NCI-H774 (cell line): ENCODE measurements at regions not wholly inside any gene's neighbourhood (a gene's known extent, or its start where the extent isn't known, plus 50 kb on each side); places are given as distances from the start of the nearest gene placed in this dataset.
"Not testable (repeated sequence)": the region's sequence is repeated elsewhere in the genome, so short reads cannot be mapped to it uniquely, and the experiment has no call there.

Source experiments
- DNase-seq: peaks from one replicate; lab custom pipeline; 2025; lab: John Stamatoyannopoulos, UW

DNA sequence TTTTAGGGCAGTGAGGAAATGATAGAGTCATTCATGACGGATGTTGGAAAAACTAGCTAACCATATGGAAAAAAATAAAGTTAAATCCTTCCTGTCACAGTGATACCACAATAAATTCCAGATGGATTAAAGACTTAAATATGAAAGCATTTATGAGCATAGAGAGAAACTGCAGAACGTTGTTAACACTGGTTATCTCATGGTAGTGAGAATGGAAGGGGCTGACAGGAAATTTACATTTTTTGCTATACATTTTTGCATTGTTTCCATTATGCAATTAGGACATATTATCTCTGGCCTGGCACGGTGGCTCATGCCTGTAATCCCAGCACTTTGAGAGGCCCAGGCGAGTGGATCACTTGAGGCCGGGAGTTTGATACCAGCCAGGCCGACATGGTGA is 130.5 kb upstream of the VOPP1 start:
- DNase-seq: not testable (repeated sequence)

DNA sequence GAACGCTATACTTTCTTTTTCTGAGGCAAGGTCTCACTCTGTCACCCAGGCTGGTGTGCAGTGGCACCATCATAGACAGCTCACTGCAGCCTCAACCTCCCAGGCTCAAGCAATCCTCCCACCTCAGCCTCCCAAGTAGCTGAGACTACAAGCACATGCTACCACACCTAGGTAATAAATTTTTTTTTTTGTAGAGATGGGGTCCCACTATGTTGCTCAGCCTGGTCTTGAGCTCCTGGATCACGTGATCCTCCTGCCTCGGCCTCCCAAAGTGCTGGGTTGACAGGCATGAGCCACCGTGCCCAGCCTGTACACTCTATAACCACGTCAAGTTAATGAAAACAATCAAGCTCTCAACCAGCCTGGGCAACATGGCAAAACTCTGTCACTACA is 127.1 kb upstream of the VOPP1 start:
- not testable (repeated sequence) for DNase-seq

DNA sequence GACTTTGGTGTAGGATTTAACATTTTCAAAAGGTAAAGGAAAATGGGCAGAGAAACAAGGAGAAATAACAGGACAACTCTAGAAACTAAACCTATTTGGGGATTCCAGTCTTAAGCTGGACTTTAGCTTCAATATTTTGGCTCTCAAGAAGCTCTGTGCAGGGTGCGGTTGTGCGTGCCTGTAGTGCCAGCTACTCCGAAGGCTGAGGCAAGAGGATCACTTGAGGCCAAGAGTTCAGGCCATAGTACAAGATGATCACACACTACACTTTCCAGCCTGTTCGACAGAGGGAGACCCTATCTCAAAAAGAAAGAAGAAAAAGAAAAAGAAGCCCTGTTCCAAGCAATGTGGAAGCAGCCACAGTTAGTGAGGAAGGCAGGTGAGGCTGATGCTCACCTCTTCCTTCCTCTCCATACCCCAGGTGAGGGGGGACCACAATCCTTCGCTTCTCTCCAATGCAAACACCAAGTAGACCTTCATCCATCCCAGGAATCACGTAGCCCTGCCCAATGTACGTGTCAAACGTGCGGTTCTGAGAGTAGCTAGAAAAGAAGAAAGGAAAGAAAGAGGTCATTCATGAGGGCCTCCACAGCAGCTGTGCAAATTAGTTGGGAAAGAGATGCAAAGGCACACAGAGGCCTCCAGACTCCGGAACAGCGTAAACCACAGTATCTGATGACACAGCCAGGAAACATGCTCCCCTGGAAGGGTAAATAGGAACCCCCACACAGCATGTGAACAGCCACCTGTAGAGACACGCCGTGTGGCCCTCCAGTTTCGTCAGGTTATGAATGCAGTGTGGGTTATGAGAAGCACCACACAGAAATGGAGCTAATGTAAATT is 126.5 kb upstream of the VOPP1 start:
- peak; percentile 93 for DNase-seq

DNA sequence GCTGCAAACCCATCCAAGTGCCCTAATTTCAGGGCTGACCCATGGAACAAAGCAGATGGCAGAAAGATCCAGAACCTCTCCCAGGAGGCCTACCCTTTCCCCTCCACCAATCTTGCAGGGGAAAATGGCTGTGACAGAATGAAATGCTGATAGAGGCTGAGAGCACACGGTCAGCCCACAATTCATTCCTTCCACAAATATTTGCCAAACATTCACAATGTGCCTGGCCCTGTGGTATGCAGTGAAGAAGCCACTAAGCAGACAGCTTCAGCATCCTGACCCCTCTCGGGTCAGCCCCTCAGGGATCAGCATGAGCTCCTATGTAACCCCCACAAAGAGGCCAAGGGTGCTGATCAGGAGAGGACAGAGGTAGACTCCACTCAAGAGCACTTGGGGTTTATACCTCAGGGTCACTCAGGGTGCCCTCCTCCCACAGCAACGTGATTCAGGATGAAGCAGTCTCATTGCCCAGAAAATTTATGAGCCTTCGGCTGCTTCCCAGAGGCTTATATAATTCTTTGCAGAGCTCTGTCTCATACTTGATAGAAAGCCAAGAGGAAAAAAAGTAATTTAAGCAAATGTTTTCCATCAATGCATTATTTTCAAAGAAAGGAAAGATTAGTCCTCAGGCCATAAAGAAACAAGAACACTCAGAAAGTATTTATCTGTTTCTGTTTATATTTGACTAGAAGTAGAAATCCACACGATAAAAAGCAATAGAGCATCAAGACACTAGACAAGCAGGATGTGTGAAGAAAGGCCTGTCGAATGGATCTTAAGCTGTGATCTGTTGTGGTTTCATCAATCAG is 123.8 kb upstream of the VOPP1 start:
- DNase-seq: not testable (repeated sequence)

DNA sequence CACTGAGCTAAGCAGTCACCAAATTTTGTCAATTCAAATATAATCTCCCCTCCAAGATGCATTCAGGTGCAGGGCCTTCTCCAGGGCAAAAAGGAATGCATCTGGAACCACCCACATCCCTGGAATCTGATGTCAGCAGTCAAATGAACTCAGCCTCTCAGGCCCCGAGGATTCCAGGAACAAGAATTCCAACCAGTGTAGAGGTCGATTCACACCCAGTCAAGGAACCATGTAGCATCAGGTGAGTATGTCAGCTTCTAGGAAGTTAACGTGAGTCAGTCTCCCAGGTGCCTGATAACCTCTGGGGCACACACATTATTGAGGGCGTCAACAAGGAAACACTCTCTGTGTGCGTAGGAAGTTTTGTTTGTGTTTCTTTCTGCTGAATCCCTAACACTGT is 122.2 kb upstream of the VOPP1 start:
- DNase-seq: not testable (repeated sequence)

DNA sequence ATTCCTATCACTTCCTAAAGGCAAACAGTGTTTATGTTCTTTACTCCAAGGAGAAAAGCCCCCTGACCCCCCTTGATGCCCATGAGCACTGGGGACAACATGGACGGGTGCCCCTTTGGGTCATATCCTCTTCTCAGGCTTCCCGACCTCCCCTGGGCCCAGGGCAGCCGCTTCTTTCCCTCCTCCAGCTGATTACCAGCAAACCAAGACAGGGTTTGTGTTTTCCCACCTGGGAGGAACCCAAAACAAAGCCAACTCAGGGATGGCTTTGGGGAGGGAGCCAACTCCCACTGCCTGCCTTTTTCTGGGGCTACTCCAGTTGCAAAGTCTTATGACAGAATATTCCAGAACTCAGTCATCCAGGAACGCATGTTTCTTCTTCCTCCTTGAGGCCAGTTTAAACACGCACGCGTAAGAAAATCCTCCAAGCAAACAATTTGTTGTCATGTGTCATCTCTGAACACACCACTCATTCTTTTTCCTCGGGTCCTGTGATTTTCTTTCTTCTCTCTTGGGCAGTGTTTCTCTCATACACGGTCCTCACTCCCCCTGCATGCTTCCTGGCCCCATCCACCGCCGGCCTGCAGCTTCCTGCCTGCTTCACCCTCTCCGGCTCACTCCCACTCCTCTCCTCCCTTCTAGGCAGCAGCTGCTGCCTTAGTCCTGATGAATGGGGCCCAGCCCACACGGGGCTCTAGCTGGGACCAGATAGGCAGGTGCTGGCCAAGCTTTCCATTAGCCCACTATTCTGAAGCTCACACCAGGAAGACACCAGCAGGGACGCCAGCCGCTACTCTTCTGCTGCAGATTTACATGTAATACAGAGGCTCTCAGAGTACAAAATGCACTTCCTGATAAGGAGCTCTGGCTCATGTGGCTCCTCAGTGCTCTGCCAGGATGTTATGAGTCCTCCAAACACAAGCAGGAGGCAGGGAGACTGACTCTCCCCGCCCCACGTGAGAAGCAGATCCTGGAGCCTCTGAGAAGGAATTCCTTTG is 116.7 kb upstream of the VOPP1 start:
- peak; percentile 32 for DNase-seq

DNA sequence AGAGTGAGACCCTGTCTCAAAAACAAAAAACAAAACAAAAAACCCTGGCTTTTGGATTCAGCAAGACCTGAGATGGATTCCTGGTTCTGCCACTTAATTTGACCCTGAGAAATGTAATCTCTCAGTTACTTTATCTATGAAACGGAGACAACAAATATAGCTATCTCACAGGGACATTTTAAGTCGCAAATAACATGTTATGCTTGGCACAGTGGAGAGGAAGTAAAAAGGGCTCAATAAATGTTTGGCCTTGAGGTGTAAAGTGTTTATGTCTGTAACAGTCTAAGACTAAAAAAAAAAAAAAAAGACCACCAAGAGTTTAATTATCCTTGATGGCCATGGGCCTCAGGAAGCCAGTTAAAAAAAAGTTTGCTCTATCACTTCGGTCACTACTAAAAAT is 116.0 kb upstream of the VOPP1 start:
- not testable (repeated sequence) for DNase-seq

DNA sequence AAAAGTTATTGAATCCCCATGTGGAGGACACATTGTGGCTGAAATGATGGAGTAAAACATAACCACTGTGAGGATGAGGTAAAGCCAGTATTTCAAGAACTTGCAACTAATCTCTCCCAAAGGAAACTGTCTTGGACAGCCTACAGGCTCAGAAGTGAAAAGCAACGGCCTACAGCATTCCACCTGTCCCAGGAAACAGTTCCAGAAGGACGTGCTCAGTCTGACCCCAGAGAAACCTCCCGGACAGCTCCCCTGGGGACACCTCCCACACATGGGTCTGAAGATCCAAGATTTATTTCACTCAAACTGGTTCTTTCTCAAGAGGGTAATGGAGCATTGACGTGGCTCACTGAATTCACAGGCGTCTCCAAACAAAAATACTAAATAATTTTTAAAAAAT is 115.0 kb upstream of the VOPP1 start:
- DNase-seq: not testable (repeated sequence)

DNA sequence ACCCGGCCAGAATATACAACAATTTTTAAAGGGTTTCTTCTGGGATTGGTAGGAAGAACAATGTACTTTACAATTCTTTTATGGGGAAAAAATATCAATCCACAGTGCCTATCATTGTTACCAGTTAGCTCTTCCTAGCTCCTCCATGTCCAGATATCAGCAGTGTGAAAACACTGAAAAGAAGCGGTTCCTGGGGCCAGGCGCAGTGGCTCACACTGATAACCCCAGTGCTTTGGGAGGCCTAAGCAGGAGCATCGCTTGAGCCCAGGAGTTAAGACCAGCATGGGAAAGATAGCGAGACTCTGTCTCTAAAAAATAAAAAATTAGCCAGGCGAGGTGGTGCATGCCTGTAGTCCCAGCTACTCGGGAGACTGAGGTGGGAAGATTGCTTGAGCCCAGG is 114.5 kb upstream of the VOPP1 start:
- DNase-seq: not testable (repeated sequence)

DNA sequence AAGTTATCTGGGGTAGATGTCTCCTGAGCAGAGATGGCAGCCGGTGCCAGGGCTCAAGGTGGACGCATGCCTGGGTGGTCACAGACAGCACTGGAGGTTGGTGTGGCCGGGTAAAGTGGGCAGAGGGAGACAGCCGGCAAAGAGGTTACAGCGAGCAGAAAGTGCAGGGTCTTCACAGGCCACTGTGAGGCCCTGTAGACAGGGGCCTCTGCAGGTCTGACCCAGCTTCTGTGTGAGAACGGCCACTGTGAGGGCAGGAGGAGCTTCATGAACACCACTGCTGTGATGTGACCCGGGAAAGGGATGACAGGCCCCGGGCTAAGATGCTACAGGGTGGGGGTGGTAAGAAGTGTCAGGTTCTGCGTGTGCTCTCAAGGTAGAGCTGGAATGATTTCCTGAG is 111.2 kb upstream of the VOPP1 start:
- not testable (repeated sequence) for DNase-seq

DNA sequence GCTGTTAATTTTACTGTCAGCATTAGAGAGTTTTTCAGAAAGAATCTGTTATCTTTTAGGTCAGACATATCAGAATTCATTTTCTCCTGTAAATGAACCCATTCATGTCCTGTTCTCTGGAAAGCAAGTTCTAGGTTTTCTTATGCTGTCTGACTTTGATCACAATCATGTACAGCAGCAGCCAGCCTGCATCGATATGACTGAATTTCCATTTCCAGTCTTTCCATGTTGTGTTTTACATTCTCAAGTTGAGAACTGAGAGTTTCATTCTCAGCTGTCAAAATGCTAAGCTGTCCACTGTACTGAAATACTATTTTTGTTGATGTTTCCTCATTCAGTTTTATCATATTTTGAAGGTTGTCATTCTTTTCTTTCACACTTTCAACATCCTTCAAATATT is 103.3 kb upstream of the VOPP1 start:
- DNase-seq: not testable (repeated sequence)

DNA sequence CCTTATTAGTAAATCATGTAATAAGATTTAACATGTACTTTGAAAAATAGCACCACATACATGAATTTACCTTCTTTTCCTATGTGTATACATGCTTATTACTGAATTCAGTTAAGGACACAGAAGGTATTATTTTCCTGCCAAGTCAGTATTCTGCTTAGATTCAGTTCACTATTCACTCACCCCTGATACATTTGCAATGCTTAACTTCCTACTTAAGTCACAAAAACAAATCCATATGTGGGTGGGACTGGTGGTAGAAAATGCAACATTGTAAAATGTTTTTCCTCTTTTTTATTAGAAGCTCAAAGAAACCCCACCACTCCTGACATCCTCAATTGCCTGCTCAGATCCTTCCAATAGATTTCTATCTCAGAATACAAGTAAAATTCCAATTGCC is 101.2 kb upstream of the VOPP1 start:
- DNase-seq: not testable (repeated sequence)

DNA sequence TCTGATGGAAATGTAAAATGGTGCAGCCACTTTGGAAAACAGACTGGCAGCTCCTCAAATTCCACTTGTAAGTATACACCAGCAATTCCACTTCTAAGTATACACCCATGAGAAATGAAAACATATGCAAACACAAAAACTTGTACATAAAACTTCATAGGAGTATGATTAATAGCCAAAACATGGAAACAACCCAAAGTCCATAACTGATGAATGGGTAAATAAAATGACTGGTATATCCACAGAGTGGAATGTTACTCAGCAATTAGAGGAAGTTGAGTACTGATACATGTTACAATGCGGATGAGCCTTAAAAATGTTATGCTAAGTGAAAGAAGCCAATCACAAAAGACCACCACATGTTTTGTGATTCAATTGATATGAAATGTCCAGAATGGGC is 99.8 kb upstream of the VOPP1 start:
- not testable (repeated sequence) for DNase-seq

DNA sequence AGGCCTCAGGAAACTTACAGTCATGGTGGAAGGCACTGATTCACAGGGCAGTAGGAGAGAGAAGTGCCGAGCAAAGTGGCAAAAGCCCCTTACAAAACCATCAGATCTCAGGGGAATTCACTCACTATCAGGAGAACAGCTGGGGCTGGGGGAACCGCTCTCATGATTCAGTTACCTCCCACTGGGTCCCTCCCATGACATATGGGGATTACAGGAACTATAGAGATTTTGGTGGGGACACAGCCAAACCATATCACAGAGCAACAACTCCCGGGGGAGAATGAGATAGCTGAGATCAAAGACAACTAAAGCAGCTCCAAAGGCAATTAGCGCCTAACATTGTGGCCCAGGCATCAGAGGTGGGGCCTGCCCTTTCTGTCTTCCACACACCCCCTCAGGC is 85.4 kb upstream of the VOPP1 start:
- DNase-seq: no peak

DNA sequence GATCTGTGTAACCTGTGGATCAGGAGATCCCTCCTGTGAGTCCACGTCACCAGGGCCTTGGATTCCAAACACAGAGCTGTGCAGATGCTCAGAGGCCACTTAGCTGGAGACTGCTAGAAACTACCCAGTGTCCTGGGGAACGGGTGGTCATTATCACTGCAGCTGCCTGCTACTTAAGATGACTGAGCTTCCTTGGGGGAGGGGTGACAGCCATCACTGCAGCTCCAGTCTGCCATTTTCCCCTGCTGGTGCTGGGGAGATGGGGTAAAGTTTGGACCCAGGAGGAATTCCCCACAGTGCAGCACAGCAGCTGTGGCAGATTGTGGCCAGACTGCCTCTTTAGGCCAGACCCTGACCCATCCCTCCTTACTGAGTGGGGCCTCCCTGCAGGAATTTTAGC is 78.8 kb upstream of the VOPP1 start:
- DNase-seq: no peak

DNA sequence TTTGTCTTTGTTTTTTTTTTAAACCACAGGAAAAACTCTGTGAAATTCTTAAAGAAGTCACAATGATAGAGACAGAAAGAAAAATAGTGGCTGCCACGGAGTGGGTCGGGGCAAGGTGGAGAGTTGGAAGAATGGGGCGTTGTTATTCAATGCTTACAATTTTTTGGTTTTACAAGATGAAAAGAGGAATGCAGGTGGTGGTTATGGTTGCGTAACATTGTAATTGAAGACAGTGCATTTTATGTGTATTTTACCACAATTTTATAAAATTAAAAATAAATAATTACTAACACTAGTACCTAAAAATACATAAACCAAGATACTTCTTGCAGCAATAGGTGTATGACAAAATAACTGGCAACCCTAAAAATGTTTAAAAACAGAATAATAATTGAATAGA is 76.9 kb upstream of the VOPP1 start:
- no peak for DNase-seq

DNA sequence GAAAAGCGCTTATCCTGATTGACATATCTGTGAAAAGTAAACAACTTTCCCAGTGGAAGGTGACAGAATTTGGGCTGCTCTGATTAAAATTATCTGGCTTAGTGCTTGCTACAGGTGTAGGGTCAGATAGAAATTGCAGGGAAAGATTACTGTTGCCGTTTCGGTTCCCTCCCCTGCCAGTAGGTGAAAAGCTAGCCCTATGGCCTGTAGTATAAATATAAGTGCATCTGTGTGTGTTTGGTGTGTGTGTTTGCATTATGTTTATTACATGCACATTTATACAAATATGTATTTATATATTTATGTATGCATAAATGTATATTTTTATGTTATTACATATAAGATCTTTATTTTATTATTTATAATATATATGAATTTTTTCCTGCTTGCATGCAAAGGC is 72.3 kb upstream of the VOPP1 start:
- no peak for DNase-seq

DNA sequence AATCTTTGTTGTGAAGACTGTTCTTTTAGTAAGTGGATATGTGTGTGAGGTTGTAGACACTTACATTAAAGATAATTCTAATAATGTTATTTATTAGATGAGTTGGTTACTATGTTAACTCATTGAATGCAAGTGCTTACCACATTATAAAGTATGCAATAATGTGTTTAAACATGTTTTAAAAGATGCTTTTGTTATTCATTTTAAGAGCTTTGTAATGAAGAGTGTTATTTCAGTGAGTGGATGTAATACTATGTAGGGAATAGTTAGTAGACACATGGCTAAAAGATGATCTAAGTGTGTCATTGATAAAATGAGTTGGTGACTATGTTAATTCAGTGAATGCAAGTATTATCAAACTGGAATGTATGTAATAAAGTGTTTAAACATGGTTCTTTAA is 70.0 kb upstream of the VOPP1 start:
- no peak for DNase-seq

DNA sequence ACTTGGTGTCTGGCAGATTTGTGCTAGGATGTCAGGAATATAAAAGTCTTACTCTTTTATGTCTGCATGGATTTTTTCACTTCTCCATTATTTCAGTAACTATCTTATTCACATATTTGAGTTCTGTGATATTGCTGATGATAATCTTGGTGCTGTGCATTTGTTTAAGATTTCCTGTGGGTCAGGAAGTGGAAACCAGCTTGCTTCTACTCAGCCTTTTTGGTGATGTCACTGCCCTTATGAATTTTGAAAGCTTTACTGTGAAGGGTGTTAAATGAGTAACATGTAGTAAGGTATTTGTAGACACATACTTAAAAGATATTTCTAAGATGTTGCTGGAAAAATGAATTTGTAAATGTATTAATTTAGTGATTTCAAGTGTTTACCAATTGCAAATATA is 69.5 kb upstream of the VOPP1 start:
- DNase-seq: no peak

DNA sequence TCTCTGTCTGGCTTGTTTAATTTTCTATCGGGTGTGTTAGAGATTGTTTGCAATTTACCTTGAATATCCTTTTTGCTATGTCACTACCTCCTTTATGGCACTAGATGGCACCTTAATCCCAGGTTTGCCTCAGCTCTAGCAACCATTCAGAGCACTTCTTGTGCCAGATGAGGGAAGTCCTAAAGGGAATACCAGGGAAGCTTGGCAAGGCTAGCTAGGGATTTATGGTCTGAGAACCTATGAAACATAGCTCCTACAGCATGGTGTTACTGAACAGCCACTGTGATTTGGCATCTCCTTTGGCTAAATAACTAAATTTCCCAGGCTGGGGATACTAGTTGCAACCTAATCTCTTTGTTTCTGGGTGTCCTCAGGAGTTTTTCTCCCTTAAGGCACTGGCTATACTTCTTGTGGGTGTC is 69.0 kb upstream of the VOPP1 start:
- DNase-seq: peak; percentile 79

DNA sequence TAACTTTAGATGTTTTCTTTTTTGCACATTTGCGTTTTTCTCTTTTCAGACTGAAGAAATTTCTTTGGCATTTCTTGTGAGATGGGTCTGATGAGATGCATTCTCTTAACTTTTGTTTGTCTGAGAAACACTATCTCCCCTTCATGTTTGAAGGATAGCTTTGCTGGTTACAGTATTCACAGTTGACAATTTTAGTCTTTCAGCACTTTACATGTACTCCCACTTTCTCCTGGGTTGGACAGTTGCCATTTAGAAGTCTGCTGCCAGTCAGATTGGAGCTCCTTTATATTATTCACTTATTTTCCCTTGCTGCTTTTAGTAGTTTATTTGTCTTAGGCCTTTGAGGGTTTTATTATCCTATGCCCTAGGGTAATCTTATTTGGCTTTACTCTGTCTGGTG is 67.3 kb upstream of the VOPP1 start:
- DNase-seq: no peak

DNA sequence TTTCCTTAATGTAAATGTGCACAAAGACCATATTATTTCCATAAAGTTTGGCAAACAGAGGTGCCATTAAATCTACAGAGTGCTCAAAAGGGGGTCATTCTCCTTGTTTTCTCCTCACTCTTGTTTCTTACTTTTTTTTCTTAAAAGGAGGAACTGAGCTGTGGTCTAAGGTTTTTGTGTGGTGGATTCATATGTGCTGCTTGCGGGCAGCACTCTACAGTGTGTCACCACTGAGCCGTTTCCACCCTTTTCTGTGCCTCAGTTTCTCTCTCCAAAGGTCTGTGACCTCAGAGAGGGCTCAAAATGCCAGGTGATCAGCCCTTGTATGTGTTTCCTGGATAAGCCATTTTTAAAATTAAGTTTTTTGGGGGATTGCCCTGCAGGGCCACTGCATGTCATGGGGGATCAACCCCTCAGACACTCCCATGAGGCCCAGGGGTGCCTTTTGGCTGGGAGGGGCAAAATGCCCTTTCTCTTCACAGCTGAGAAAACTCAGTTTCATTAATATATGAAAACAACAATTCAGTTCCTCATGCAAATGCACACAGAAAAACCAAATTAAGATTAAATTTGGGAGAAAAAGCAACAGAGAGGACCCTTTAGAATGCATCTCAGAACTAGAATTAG is 56.9 kb upstream of the VOPP1 start:
- no peak for DNase-seq
